MM.1S (cell line): ENCODE measurements at regions not wholly inside any gene's neighbourhood (a gene's known extent, or its start where the extent isn't known, plus 50 kb on each side); places are given as distances from the start of the nearest gene placed in this dataset.

ENCODE experiments used
- CTCF ChIP-seq: fragments of 300-600 bp; sonication (generic); IDR thresholded peaks from 2 replicates; pipeline ENCODE4 v1.5.1; 2016; ENCODE audit warnings: antibody characterized with exemption, low read length, mixed read lengths
- EZH2 ChIP-seq: fragments of 300-600 bp; sonication (generic); optimal IDR thresholded peaks from 2 replicates; pipeline ENCODE3; 2017; ENCODE audit warnings: low read depth, mild to moderate bottlenecking, antibody characterized with exemption, low read length, mixed read lengths
- EZH2phosphoT487 ChIP-seq: fragments of 300-600 bp; sonication (generic); IDR thresholded peaks from 2 replicates; pipeline ENCODE4 v1.6.1; 2018; ENCODE audit warnings: antibody characterized with exemption, low read length

GRCh38 chr5:68060382-68060781 lies 155.2 kb upstream of the PIK3R1 start:
- no peak for TF ChIP-seq CTCF
- no peak for TF ChIP-seq EZH2
- TF ChIP-seq EZH2phosphoT487, result no peak
